LNCAP (cell line): ENCODE measurements at regions not wholly inside any gene's neighbourhood (a gene's known extent, or its start where the extent isn't known, plus 50 kb on each side); places are given as distances from the start of the nearest gene placed in this dataset.

Source experiments
- CTCF ChIP-seq: fragments of 450-650 bp; IDR thresholded peaks from 2 replicates; pipeline ENCODE4 v1.5.1; 2017; ENCODE audit warnings: mild to moderate bottlenecking

- no peak for TF ChIP-seq CTCF
These were observed 515.2 kb downstream of the EIPR1 start for GRCh38 chr2:2862386-2862785.

GRCh38 chr2:2861666-2862240, 515.9 kb downstream of the EIPR1 start:
- no peak for TF ChIP-seq CTCF

GRCh38 chr2:2860589-2861300, 516.9 kb downstream of the EIPR1 start:
- no peak for TF ChIP-seq CTCF

GRCh38 chr2:2859732-2860131, 517.9 kb downstream of the EIPR1 start:
- TF ChIP-seq CTCF: no peak

GRCh38 chr2:2859164-2859563, 518.5 kb downstream of the EIPR1 start:
- no peak for TF ChIP-seq CTCF

- no peak for TF ChIP-seq CTCF
These were observed 520.7 kb downstream of the EIPR1 start for GRCh38 chr2:2856723-2857415.

- TF ChIP-seq CTCF: no peak
These were observed 522.3 kb downstream of the EIPR1 start for GRCh38 chr2:2855297-2855696.
